Naive B cell (primary cell): ENCODE measurements at regions not wholly inside any gene's neighbourhood (a gene's known extent, or its start where the extent isn't known, plus 50 kb on each side); places are given as distances from the start of the nearest gene placed in this dataset.
"Not testable (repeated sequence)": the region's sequence is repeated elsewhere in the genome, so short reads cannot be mapped to it uniquely, and the experiment has no call there.

Experiments
- ATAC-seq, 2 donors: fragments of 150-1000 bp; cut with Tn5 transposase; 2 replicates each; pipeline ENCODE4 v1.10.0; 2021; ENCODE audit warnings: low read depth in 2 of 2, mild to moderate bottlenecking in 2 of 2, moderate library complexity in 2 of 2
- DNase-seq: peaks from one replicate; pipeline ENCODE4 v3.0.0; 2022
- H3K27ac Mint-ChIP-seq, 6 donors: one replicate each; pipeline ENCODE4 v1.8.0; 2020 to 2022; ENCODE audit warnings: mild to moderate bottlenecking in 6 of 6, mixed read lengths in 6 of 6, moderate library complexity in 5 of 6, inconsistent platforms in 2 of 6
- H3K27me3 Mint-ChIP-seq, 3 donors: one replicate each; pipeline ENCODE4 v1.8.0; 2021 to 2022; ENCODE audit warnings: mixed read lengths in 3 of 3, mild to moderate bottlenecking in 1 of 3
- H3K36me3 Mint-ChIP-seq, 2 donors: one replicate each; pipeline ENCODE4 v1.8.0; 2020 to 2022; ENCODE audit warnings: mixed read lengths in 2 of 2, inconsistent platforms in 1 of 2, mild to moderate bottlenecking in 1 of 2
- H3K4me1 Mint-ChIP-seq, 3 donors: one replicate each; pipeline ENCODE4 v1.8.0; 2020 to 2022; ENCODE audit warnings: mixed read lengths in 3 of 3, inconsistent platforms in 1 of 3, mild to moderate bottlenecking in 1 of 3, moderate library complexity in 1 of 3
- H3K4me3 Mint-ChIP-seq, 8 donors: one replicate each; pipeline ENCODE4 v1.8.0; 2020 to 2022; ENCODE audit warnings: mild to moderate bottlenecking in 8 of 8, mixed read lengths in 8 of 8, moderate library complexity in 8 of 8, inconsistent platforms in 2 of 8
- H3K9me3 Mint-ChIP-seq, 7 donors: one replicate each; pipeline ENCODE4 v1.8.0; 2020 to 2022; ENCODE audit warnings: mixed read lengths in 7 of 7, mild to moderate bottlenecking in 5 of 7, inconsistent platforms in 2 of 7, moderate library complexity in 1 of 7

DNA sequence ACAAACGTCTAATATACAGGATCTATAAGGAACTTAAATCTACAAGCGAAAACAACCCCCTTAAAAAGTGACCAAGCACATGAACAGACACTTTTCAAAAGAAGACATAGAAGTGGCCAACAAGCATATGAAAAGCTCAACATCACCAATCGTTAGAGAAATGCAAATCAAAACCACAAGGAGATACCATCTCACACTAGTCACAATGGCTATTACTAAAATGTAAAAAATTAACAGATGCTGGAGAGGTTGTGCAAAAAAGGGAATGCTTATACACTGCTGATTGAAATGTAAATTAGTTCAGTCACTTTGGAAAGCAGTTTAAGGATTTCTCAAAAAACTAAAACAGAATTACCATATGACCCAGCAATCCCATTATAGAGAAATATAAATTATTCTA is 1148.5 kb upstream of the FAM98A start:
- ATAC-seq (no peak), DNase-seq (no peak)
- no peak overlapping the region for H3K4me3 Mint-ChIP-seq
- H3K4me1 Mint-ChIP-seq = no peaks in the 10 kb centered on the region
- H3K9me3 Mint-ChIP-seq = peaks cover 0 to 4% (median 0%) of the 10 kb centered on the region in 7 donors
- no peaks in the 10 kb centered on the region for H3K36me3 Mint-ChIP-seq
- H3K27ac Mint-ChIP-seq = no peak overlapping the region
- no peaks in the 10 kb centered on the region for H3K27me3 Mint-ChIP-seq

DNA sequence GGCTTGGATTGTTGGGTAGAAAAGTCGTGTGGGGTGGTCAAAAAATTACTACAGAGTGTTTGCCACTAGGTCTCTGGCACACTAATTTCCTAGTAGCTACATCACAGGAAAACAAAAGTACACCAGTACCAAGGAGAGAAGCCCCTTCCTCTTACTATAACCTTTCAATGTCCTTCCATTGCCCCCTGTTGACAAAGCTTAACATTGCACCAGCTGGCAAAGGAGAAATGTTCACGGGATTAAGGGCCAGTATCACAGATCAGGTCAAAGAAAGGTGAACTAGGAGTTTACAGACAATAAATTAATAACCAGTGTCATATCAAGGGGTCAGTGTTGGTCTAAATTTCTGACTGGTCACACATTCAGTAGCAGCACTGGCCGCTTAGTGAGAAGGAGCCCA is 1139.6 kb upstream of the FAM98A start:
- ATAC-seq (no peak), DNase-seq (no peak)
- Mint-ChIP-seq H3K9me3 (peaks cover 0 to 7% (median 0%) of the 10 kb centered on the region in 7 donors), H3K4me3 (no peak overlapping the region), H3K27ac (no peak overlapping the region), H3K27me3 (no peaks in the 10 kb centered on the region), H3K36me3 (no peaks in the 10 kb centered on the region), H3K4me1 (no peaks in the 10 kb centered on the region)

GRCh38 chr2:34737146-34737545 is 1138.0 kb upstream of the FAM98A start:
- Mint-ChIP-seq H3K9me3 (peaks cover 0 to 7% (median 0%) of the 10 kb centered on the region in 7 donors), H3K27me3 (no peaks in the 10 kb centered on the region), H3K27ac (no peak overlapping the region), H3K4me3 (no peak overlapping the region), H3K4me1 (no peaks in the 10 kb centered on the region), H3K36me3 (no peaks in the 10 kb centered on the region)
- no peak for DNase-seq
- ATAC-seq = no peak

GRCh38 chr2:34736482-34736881 is 1137.4 kb upstream of the FAM98A start:
- no peak for ATAC-seq
- no peaks in the 10 kb centered on the region for H3K36me3 Mint-ChIP-seq
- no peaks in the 10 kb centered on the region for H3K4me1 Mint-ChIP-seq
- H3K9me3 Mint-ChIP-seq = peaks cover 0 to 7% (median 0%) of the 10 kb centered on the region in 7 donors
- no peak overlapping the region for H3K4me3 Mint-ChIP-seq
- DNase-seq = no peak
- H3K27ac Mint-ChIP-seq = no peak overlapping the region
- no peaks in the 10 kb centered on the region for H3K27me3 Mint-ChIP-seq

DNA sequence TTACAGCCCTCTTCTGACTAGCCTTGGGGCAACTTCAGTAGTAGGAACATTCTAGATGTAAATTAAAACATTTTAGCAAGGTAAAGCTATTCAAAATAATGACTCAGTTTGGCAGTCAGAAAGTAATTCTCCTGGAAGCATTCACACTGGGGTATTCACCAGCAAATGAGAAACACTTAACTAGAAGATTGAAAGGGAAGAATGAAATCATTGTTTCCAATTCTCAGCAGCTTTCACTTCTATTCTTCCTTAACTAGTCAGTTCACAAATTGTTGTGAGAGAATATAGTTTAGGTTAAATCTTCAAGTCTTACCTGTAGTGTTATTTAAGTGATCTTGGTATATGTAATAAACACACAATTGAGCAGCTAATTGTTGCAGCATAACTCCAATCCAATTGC is 1135.6 kb upstream of the FAM98A start:
- no peak overlapping the region for H3K4me3 Mint-ChIP-seq
- no peaks in the 10 kb centered on the region for H3K36me3 Mint-ChIP-seq
- no peaks in the 10 kb centered on the region for H3K27me3 Mint-ChIP-seq
- no peak overlapping the region for H3K27ac Mint-ChIP-seq
- ATAC-seq = no peak
- DNase-seq = no peak
- no peaks in the 10 kb centered on the region for H3K4me1 Mint-ChIP-seq
- H3K9me3 Mint-ChIP-seq = peaks cover 0 to 7% (median 2%) of the 10 kb centered on the region in 7 donors

DNA sequence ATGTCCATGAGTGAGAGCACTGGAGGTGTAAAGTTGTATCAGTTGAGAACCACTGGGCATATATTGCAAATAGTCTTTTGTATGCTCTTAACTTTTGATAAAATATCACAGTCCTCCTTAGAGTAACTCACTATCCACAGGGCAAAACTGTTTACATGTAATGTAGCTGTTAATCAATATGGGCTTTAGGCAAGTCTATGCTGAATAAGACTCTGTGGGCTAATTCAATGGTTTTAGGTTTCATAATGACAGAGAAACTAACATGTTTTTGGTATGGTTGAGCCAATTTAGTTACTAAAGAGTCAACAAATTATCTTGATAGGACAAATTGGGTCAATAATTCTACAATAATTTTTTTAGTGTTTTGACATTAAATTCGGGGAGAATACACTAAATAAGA is 1134.9 kb upstream of the FAM98A start:
- Mint-ChIP-seq H3K27ac (no peak overlapping the region), H3K9me3 (peaks cover 0 to 7% (median 2%) of the 10 kb centered on the region in 7 donors), H3K36me3 (no peaks in the 10 kb centered on the region), H3K4me3 (no peak overlapping the region), H3K27me3 (no peaks in the 10 kb centered on the region), H3K4me1 (no peaks in the 10 kb centered on the region)
- no peak for ATAC-seq
- no peak for DNase-seq

DNA sequence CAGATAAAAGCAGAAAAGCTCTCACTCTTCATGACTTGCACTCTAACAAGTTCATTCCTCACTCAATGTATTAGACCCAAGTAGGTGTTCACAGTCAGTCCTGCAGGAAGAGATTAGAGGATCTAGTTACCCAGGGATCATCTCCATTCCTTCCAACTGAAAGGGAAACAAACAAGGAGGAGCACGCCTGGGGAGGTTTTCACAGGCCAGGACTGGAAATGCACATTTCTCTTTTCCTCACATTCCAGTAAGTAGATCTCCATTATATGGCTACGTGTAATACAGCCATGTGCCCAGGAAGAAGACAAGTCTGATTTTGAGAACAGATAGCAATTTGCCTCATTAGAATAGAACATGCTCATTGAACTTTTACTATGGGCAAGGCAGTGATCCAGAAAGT is 1132.2 kb upstream of the FAM98A start:
- H3K4me3 Mint-ChIP-seq = no peak overlapping the region

DNA sequence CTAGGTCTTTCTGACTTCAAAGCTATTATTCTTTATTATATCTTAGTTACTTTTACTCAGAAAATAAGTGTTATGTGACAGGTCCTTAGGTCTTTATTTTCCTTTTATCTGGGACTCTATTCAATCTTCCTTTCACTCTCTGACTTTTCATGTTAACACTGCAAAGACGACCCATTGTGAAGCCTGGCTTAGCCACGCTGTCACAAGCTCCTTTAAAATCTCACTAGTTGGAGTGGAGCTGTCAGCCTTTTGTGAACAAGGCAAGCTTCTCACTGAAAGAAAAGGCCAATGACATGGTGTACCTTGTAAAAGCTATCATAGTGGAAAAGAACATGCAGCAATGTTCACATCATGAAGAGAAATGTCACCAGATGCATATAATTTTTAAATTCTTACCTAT is 1130.7 kb upstream of the FAM98A start:
- Mint-ChIP-seq H3K27me3 (no peaks in the 10 kb centered on the region), H3K9me3 (peaks cover 0 to 4% (median 0%) of the 10 kb centered on the region in 7 donors), H3K4me3 (no peak overlapping the region), H3K36me3 (no peaks in the 10 kb centered on the region), H3K27ac (no peak overlapping the region), H3K4me1 (no peaks in the 10 kb centered on the region)
- DNase-seq (no peak), ATAC-seq (no peak)

More for the DNA sequence above, 1132.2 kb upstream of the FAM98A start:
- no peak for DNase-seq
- H3K27me3 Mint-ChIP-seq = no peaks in the 10 kb centered on the region
- ATAC-seq = no peak
- no peaks in the 10 kb centered on the region for H3K36me3 Mint-ChIP-seq
- H3K4me1 Mint-ChIP-seq = no peaks in the 10 kb centered on the region
- H3K9me3 Mint-ChIP-seq = peaks cover 0 to 4% (median 0%) of the 10 kb centered on the region in 7 donors
- H3K27ac Mint-ChIP-seq = no peak overlapping the region

- Mint-ChIP-seq H3K9me3 (peaks cover 0 to 5% (median 0%) of the 10 kb centered on the region in 7 donors), H3K36me3 (no peaks in the 10 kb centered on the region), H3K4me3 (no peak overlapping the region)
These were observed 1125.0 kb upstream of the FAM98A start for GRCh38 chr2:34724107-34724506.

DNA sequence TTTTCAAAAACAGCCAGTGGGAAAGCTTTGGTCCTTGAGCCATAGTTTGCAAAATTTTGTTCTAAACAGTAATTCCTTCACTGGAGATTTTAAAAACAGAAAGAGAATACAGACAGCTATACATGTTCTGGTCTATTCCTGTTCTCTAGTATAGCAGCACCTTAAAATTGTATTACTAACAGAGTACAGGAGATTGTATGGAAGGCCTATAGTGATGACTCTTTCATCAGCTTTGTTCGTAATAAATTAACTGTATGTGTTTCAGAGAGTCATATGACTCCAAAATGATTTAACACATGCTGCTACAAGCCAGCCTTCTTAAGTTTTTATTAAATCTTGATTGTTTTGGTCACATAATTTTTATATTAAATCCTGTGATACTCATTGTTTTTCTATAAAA is 1124.6 kb upstream of the FAM98A start:
- Mint-ChIP-seq H3K9me3 (peaks cover 0 to 5% (median 0%) of the 10 kb centered on the region in 7 donors), H3K27ac (no peak overlapping the region)
- ATAC-seq = no peak

More at GRCh38 chr2:34724107-34724506, 1125.0 kb upstream of the FAM98A start:
- DNase-seq = no peak
- no peak for ATAC-seq
- no peak overlapping the region for H3K27ac Mint-ChIP-seq
- no peaks in the 10 kb centered on the region for H3K4me1 Mint-ChIP-seq
- no peaks in the 10 kb centered on the region for H3K27me3 Mint-ChIP-seq

DNA sequence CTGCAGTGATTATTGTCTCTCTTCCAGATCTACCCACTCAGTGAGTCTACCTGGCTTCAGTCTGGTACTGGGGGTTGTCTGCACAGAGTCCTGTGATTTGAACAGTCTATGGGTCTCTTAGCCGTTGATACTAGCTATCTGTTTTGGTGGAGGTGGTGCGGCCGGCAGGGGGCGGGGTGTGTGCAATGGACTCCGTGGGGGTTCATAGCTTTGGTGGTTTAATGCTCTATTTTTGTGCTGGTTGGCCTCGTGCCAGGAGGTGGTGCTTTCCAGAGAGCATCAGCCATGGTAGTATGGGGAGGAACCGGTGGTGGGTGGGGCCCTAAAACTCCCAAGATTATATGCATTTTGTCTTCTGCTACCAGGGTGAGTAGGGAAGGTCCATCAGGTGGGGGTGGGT is 1120.1 kb upstream of the FAM98A start:
- Mint-ChIP-seq H3K9me3 (peaks cover 0 to 22% (median 5%) of the 10 kb centered on the region in 7 donors), H3K27ac (no peak overlapping the region), H3K27me3 (no peaks in the 10 kb centered on the region), H3K36me3 (no peaks in the 10 kb centered on the region), H3K4me3 (no peak overlapping the region), H3K4me1 (no peaks in the 10 kb centered on the region)
- ATAC-seq (no peak), DNase-seq (no peak)

More for the DNA sequence above, 1124.6 kb upstream of the FAM98A start:
- Mint-ChIP-seq H3K4me3 (no peak overlapping the region), H3K36me3 (no peaks in the 10 kb centered on the region), H3K27me3 (no peaks in the 10 kb centered on the region), H3K4me1 (no peaks in the 10 kb centered on the region)
- DNase-seq = no peak

DNA sequence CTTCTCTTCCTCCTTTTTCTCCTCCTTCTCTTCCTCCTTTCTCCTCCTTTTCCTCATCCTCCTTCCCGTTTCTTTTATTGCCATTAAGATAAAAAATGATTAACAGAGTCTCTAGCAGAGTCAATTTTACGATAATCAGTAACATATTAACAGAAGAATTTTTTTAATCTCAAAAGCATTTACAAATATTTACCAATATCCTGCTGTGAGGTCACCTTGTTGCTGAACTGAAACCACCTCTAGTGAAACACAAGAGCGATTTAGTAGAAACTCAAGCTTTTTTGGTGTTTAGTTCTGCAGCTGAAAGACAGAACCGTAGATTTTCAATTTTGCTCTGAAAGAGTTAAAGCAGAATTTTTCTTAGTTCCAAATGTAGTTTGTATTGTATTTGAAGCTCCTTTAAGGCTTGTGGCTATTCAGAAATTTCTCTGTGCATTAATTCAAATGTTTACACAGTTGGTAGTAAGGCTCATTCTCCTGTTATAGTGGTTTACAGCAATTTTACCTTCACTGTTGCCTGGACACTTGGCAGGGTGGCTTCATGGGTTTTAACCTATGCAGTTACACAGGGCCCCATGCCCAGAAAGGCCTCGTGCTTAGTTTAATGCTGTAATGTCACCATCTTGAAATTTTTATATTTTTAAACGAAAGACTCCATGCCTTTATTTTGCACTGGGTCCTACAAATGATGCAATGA is 1106.6 kb upstream of the FAM98A start:
- Mint-ChIP-seq H3K36me3 (no peaks in the 10 kb centered on the region), H3K4me1 (no peaks in the 10 kb centered on the region), H3K9me3 (peaks cover 0 to 9% (median 4%) of the 10 kb centered on the region in 7 donors), H3K27me3 (no peaks in the 10 kb centered on the region), H3K4me3 (no peak overlapping the region), H3K27ac (peak overlapping the region in 2 of 6 donors; percentile 45 to 75)
- DNase-seq (no peak), ATAC-seq (no peak)

DNA sequence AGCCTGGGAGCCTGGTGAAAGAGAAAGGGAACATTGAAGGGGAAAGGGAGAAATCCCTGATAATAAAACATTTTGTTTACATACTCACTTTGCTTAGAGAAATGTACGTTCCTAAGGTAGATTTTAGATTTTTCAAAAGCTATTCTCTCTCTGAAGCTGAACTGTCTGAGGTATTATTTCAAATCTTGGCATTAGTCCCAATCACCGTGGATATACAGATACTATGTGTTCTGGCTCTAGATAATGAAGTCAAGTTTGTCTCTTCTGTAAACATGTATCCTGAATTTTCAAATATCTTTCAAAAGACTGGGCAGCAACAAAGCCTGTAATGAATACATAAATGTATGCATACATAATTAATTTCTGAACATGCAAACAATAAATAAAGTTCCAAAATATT is 1104.2 kb upstream of the FAM98A start:
- DNase-seq = no peak
- Mint-ChIP-seq H3K9me3 (peaks cover 0 to 7% (median 4%) of the 10 kb centered on the region in 7 donors), H3K4me3 (peak overlapping the region in 1 of 8 donors; percentile 37), H3K27me3 (no peaks in the 10 kb centered on the region), H3K4me1 (no peaks in the 10 kb centered on the region), H3K27ac (no peak overlapping the region), H3K36me3 (no peaks in the 10 kb centered on the region)
- no peak for ATAC-seq

DNA sequence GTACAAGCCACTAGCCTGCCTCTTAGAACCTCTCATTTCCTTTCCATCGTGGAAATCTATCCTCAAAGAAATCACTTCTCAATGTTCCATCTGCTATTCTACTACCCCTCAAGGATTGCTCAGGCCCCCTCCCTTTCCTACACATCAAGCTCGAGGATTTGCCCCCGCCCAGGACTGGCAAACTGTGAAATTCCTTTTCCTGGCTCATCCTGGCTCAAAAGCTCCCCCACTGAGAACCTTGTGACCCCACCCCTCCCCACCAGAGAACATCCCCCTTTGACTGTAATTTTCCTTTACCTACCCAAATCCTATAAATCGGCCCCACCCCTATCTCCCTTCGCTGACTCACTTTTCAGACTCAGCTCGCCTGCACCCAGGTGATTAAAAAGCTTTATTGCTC is 1103.3 kb upstream of the FAM98A start:
- H3K36me3 Mint-ChIP-seq, H3K9me3 Mint-ChIP-seq, H3K27me3 Mint-ChIP-seq, H3K27ac Mint-ChIP-seq, DNase-seq, ATAC-seq, H3K4me1 Mint-ChIP-seq, H3K4me3 Mint-ChIP-seq: not testable (repeated sequence)

- ATAC-seq, H3K4me1 Mint-ChIP-seq, H3K27ac Mint-ChIP-seq, DNase-seq, H3K36me3 Mint-ChIP-seq, H3K9me3 Mint-ChIP-seq, H3K27me3 Mint-ChIP-seq: not testable (repeated sequence)
- peak overlapping the region in 1 of 8 donors; percentile 41 for H3K4me3 Mint-ChIP-seq
These were observed 1078.5 kb upstream of the FAM98A start for GRCh38 chr2:34677591-34677990.
